K562 (cell line): ENCODE measurements at regions not wholly inside any gene's neighbourhood (a gene's known extent, or its start where the extent isn't known, plus 50 kb on each side); places are given as distances from the start of the nearest gene placed in this dataset.

Experiments used
- ATAC-seq: fragments of 200-7000 bp; cut with Tn5 transposase; 3 replicates; pipeline ENCODE4 v1.9.1; 2020; ENCODE audit warnings: moderate library complexity
- BruUV-seq: library from RNA; stranded (reverse); fragments of 400-500 nt; replicated peaks from 2 replicates; lab custom pipeline; 2021; lab: Mats Ljungman, UMichigan
- CTCF ChIA-PET: fragments of 300-600 bp; formaldehyde crosslinking; extraction: SDS; loops from one replicate; lab custom pipeline; 2021; ENCODE audit warnings: low intra/inter-chr PET ratio; lab: Yijun Ruan, JAX
- POLR2A ChIA-PET: fragments of 300-600, 350-650 bp; sonication (Branson Sonifier 250); formaldehyde crosslinking; extraction: SDS; loops from one replicate; lab custom pipeline; 2021; ENCODE audit warnings: antibody characterized with exemption, inconsistent platforms; lab: Yijun Ruan, JAX
- DNase-seq, 4 experiments: peaks; one replicate each; pipeline versions ENCODE4 v3.0.0 to v3.0.0-alpha.2; 2011 to 2018; ENCODE audit warnings: low spot score in 3 of 4, mixed read lengths in 3 of 4; ENCODE audit errors: extremely low read depth in 1 of 4
- FAIRE-seq: peaks from 2 replicates; lab custom pipeline; 2011; peaks lifted over from hg19 to GRCh38; lab: Jason Lieb, UNC
- H2AFZ ChIP-seq: 2 replicates; pipeline ENCODE4 v1.6.0; 2011; ENCODE audit warnings: low read depth, low read length, control low read depth, inconsistent platforms
- H3K27ac ChIP-seq: fragments of 200-600 bp; 3 replicates; pipeline ENCODE4 v1.8.0; 2011; ENCODE audit warnings: low read depth, mild to moderate bottlenecking, control low read depth, inconsistent platforms, low read length, moderate library complexity, mixed read lengths; ENCODE audit errors: extremely low read depth
- H3K27me3 ChIP-seq, 2 experiments: fragments of 300-600 bp in 1 of 2; 2 replicates in 1 of 2; 3 replicates in 1 of 2; pipeline versions ENCODE4 v1.6.0 to v1.8.0; 2011; ENCODE audit warnings: inconsistent platforms in 2 of 2, low read length in 2 of 2, mild to moderate bottlenecking in 1 of 2, mixed read lengths in 1 of 2, moderate library complexity in 1 of 2; ENCODE audit not compliant: control insufficient read depth in 2 of 2, insufficient read depth in 2 of 2
- H3K36me3 ChIP-seq: fragments of 300-600 bp; 3 replicates; pipeline ENCODE4 v1.8.0; 2011; ENCODE audit warnings: mild to moderate bottlenecking, low read length, inconsistent platforms; ENCODE audit not compliant: control insufficient read depth, insufficient read depth
- H3K4me1 ChIP-seq, 2 experiments: fragments of 200-600 bp in 1 of 2; replicated peaks in 1 of 2; 2 replicates in 1 of 2; 3 replicates in 1 of 2; pipeline versions ENCODE4 v1.5.1 to v1.8.0; 2011; ENCODE audit warnings: inconsistent platforms in 2 of 2, low read length in 2 of 2, mild to moderate bottlenecking in 1 of 2, mixed read lengths in 1 of 2, moderate library complexity in 1 of 2; ENCODE audit not compliant: control insufficient read depth in 2 of 2, insufficient read depth in 2 of 2
- H3K4me2 ChIP-seq: 2 replicates; pipeline ENCODE4 v1.6.1; 2011; ENCODE audit warnings: low read length, control low read depth, inconsistent platforms, mixed read lengths; ENCODE audit not compliant: insufficient read depth
- H3K4me3 ChIP-seq: fragments of 200-600 bp; sonication (generic), shearing (Covaris generic); 2 replicates; pipeline ENCODE4 v1.5.1; 2016; ENCODE audit warnings: control low read depth, inconsistent platforms
- H3K79me2 ChIP-seq: fragments of 200-600 bp; 3 replicates; pipeline ENCODE4 v1.8.0; 2011; ENCODE audit warnings: low read length, inconsistent platforms; ENCODE audit not compliant: control insufficient read depth, insufficient read depth
- H3K9ac ChIP-seq, 2 experiments: 2 replicates each; pipeline versions ENCODE4 v1.6.0 to v1.6.1; 2011; ENCODE audit warnings: low read depth in 2 of 2, low read length in 2 of 2, control low read depth in 1 of 2, inconsistent platforms in 1 of 2, mild to moderate bottlenecking in 1 of 2, mixed read lengths in 1 of 2; ENCODE audit not compliant: insufficient read depth in 1 of 2
- H3K9me1 ChIP-seq: one replicate; pipeline ENCODE4 v1.6.0; 2011; ENCODE audit warnings: inconsistent platforms, mild to moderate bottlenecking, low read length, moderate library complexity; ENCODE audit not compliant: control insufficient read depth, insufficient read depth
- H3K9me3 ChIP-seq: replicated peaks from 2 replicates; pipeline ENCODE4 v1.5.1; 2011; ENCODE audit warnings: low read depth, low read length, inconsistent platforms; ENCODE audit not compliant: control insufficient read depth, insufficient read depth
- H4K20me1 ChIP-seq: replicated peaks from 2 replicates; pipeline ENCODE4 v1.6.1; 2011; ENCODE audit warnings: low read length, inconsistent platforms, mixed read lengths; ENCODE audit not compliant: control insufficient read depth, insufficient read depth
- CBX1 ChIP-seq: sonication (generic); IDR thresholded peaks from 2 replicates; pipeline ENCODE4 v1.6.1; 2016; ENCODE audit warnings: antibody characterized with exemption, low read depth, mild to moderate bottlenecking
- GABPB2 ChIP-seq: fragments of 250-450 bp; sonication (Bioruptor Pico); conservative IDR thresholded peaks from 2 replicates; pipeline ENCODE4 v1.5.1; 2021; ENCODE audit warnings: mild to moderate bottlenecking
- GATAD2A ChIP-seq: fragments of 450-650 bp; IDR thresholded peaks from 2 replicates; pipeline ENCODE4 v1.6.1; 2017
- JUN ChIP-seq, 2 experiments: sonication (generic) in 1 of 2; formaldehyde crosslinking in 1 of 2; IDR thresholded peaks; 2 replicates each; pipeline versions ENCODE4 v1.6.1 to v1.8.0; 2012 to 2022; ENCODE audit warnings: borderline replicate concordance in 2 of 2, mild to moderate bottlenecking in 2 of 2, improper control_type of control experiment in 1 of 2, low read depth in 1 of 2, low read length in 1 of 2, missing genetic modification reagents in 1 of 2
- L3MBTL2 ChIP-seq: fragments of 450-650 bp; IDR thresholded peaks from 2 replicates; pipeline ENCODE4 v1.6.1; 2016; ENCODE audit warnings: mild to moderate bottlenecking, moderate library complexity
- MAFF ChIP-seq: IDR thresholded peaks from 2 replicates; pipeline ENCODE4 v1.6.1; 2012; ENCODE audit warnings: low read length, improper control_type of control experiment
- NBN ChIP-seq: fragments of 450-650 bp; IDR thresholded peaks from 2 replicates; pipeline ENCODE4 v1.6.1; 2016; ENCODE audit warnings: low read depth, mild to moderate bottlenecking
- NR2C2 ChIP-seq, 2 experiments: fragments of 200-800 bp in 1 of 2; sonication (Bioruptor generic) in 1 of 2; sonication (generic) in 1 of 2; formaldehyde crosslinking in 1 of 2; IDR thresholded peaks; 2 replicates each; pipeline versions ENCODE4 v1.6.1 to v1.8.0; 2016 to 2022; ENCODE audit warnings: mild to moderate bottlenecking in 1 of 2, missing compliant biosample characterization in 1 of 2, missing genetic modification characterization in 1 of 2, missing genetic modification reagents in 1 of 2
- NR4A1 ChIP-seq, 2 experiments: fragments of 250-450 bp in 1 of 2; fragments of 450-650 bp in 1 of 2; sonication (Bioruptor Pico) in 1 of 2; IDR thresholded peaks; 2 replicates each; pipeline versions ENCODE4 v1.4.0 to v1.6.1; 2016 to 2020; ENCODE audit warnings: mild to moderate bottlenecking in 2 of 2, missing compliant biosample characterization in 1 of 2, missing genetic modification characterization in 1 of 2, moderate library complexity in 1 of 2
- PYGO2 ChIP-seq: fragments of 450-650 bp; IDR thresholded peaks from 2 replicates; pipeline ENCODE4 v1.6.1; 2016; ENCODE audit warnings: mild to moderate bottlenecking, missing genetic modification characterization, moderate library complexity, missing compliant biosample characterization
- TAF7 ChIP-seq: fragments of 450-650 bp; IDR thresholded peaks from 2 replicates; pipeline ENCODE4 v1.6.1; 2016; ENCODE audit warnings: missing genetic modification characterization, missing compliant biosample characterization
- TFAP4 ChIP-seq: sonication (generic); formaldehyde crosslinking; IDR thresholded peaks from 2 replicates; pipeline ENCODE4 v1.8.0; 2022; ENCODE audit warnings: missing genetic modification reagents, mild to moderate bottlenecking, moderate library complexity, borderline replicate concordance
- THAP12 ChIP-seq: fragments of 250-450 bp; sonication (Bioruptor Pico); IDR thresholded peaks from 2 replicates; pipeline ENCODE4 v1.9.0; 2021; ENCODE audit warnings: mild to moderate bottlenecking, inconsistent platforms
- USF1 ChIP-seq: sonication (generic); formaldehyde crosslinking; IDR thresholded peaks from 2 replicates; pipeline ENCODE4 v1.9.0; 2022; ENCODE audit warnings: mild to moderate bottlenecking, missing genetic modification reagents
- ZNF224 ChIP-seq: sonication (generic); formaldehyde crosslinking; IDR thresholded peaks from 2 replicates; pipeline ENCODE4 v1.8.0; 2022; ENCODE audit warnings: mild to moderate bottlenecking, missing genetic modification reagents
- ZNF79 ChIP-seq: fragments of 250-450 bp; sonication (Bioruptor Pico); IDR thresholded peaks from 2 replicates; pipeline ENCODE4 v1.4.0; 2020; ENCODE audit warnings: low read depth, mild to moderate bottlenecking, moderate library complexity
- WGBS: fragments of 100-300 bp; shearing (Covaris generic); methylation state at CpG from one replicate; pipeline ENCODE4 v1.1.6; 2016; ENCODE audit warnings: low coverage, mixed read lengths; ENCODE audit not compliant: insufficient coverage; ENCODE audit errors: missing lambda C conversion rate; 5-methylcytosine and 5-hydroxymethylcytosine counted together
- in situ Hi-C: fragments of 300-500 bp; cut with MboI; formaldehyde crosslinking; loops from 4 replicates; pipeline ENCODE4 v1.15.0; 2018; ENCODE audit warnings: inconsistent platforms, mixed read lengths
- intact Hi-C: fragments of 100-400 bp; cut with micrococcal nuclease; formaldehyde crosslinking; loops from 2 replicates; pipeline ENCODE4 v1.14.2; 2022

GRCh38 chr2:103991591-103991990, 862.3 kb upstream of the POU3F3 start (continued):
- TF ChIP-seq THAP12 (CRISPR knock-in tag) (no peak), TFAP4 (CRISPR knock-in tag) (no peak), GATAD2A (no peak), NBN (no peak)
- TF ChIP-seq, all 486 proteins: peak for 0

GRCh38 chr2:104004821-104005220, 849.1 kb upstream of the POU3F3 start:
- Histone ChIP-seq H3K9ac (no peak overlapping the region), H3K4me3 (no peak overlapping the region), H4K20me1 (no peaks in the 10 kb centered on the region), H3K4me2 (no peak overlapping the region), H3K4me1 (no peaks in the 10 kb centered on the region), H3K9me1 (no peaks in the 10 kb centered on the region), H3K27ac (no peak overlapping the region), H3K36me3 (no peaks in the 10 kb centered on the region), H3K27me3 (no peaks in the 10 kb centered on the region), H2AFZ (no peak overlapping the region), H3K9me3 (no peaks in the 10 kb centered on the region), H3K79me2 (no peaks in the 10 kb centered on the region)
- WGBS, result 0% methylated on average over 3 of the region's 3 CpGs
- ChIA-PET POLR2A (no interaction called here), CTCF (no interaction called here)
- no TSS peak for BruUV-seq
- DNase-seq, result no peak
- no peak for ATAC-seq
- in situ Hi-C loops (no loop called here), intact Hi-C loops (no loop called here)
- no peak for FAIRE-seq
- no peak for TF ChIP-seq NR4A1 (CRISPR knock-in tag; IDR thresholded peaks at IDR 0.05)
- no peak for TF ChIP-seq NR4A1 (tag; IDR thresholded peaks at IDR 0.05)
- no peak for TF ChIP-seq GABPB2
- no peak for TF ChIP-seq USF1
- TF ChIP-seq TAF7 (tag), result no peak
- TF ChIP-seq NR2C2 (CRISPR knock-in tag; IDR thresholded peaks at IDR 0.05), result no peak
- no peak for TF ChIP-seq NR2C2 (tag; IDR thresholded peaks at IDR 0.05)
- TF ChIP-seq ZNF79, result no peak
- no peak for TF ChIP-seq PYGO2 (tag)
- TF ChIP-seq JUN (IDR thresholded peaks at IDR 0.05; ENCODE audit: borderline replicate concordance, low read depth, low read length), result no peak
- TF ChIP-seq JUN (CRISPR knock-in tag; IDR thresholded peaks at IDR 0.05; ENCODE audit: borderline replicate concordance), result no peak
- TF ChIP-seq L3MBTL2, result no peak
- no peak for TF ChIP-seq MAFF
- no peak for TF ChIP-seq ZNF224 (CRISPR knock-in tag)
- TF ChIP-seq CBX1, result no peak
